Neural crest cell (in vitro differentiated cells): ENCODE measurements at regions not wholly inside any gene's neighbourhood (a gene's known extent, or its start where the extent isn't known, plus 50 kb on each side); places are given as distances from the start of the nearest gene placed in this dataset.

Experiments used
- DNase-seq: peaks from one replicate; pipeline ENCODE4 v3.0.0; 2021; ENCODE audit warnings: low read depth, mixed read lengths, low spot score
- H3K27ac Mint-ChIP-seq: one replicate; pipeline ENCODE4 v1.8.0; 2021; ENCODE audit warnings: mild to moderate bottlenecking, mixed read lengths; ENCODE audit not compliant: unreplicated experiment
- H3K27me3 Mint-ChIP-seq: 2 replicates; pipeline ENCODE4 v1.8.0; 2021; ENCODE audit warnings: low read depth, mild to moderate bottlenecking, mixed read lengths
- H3K36me3 Mint-ChIP-seq: 2 replicates; pipeline ENCODE4 v1.8.0; 2021; ENCODE audit warnings: low read depth, mild to moderate bottlenecking, mixed read lengths
- H3K4me1 Mint-ChIP-seq: 2 replicates; pipeline ENCODE4 v1.8.0; 2021; ENCODE audit warnings: mixed read lengths
- H3K4me3 Mint-ChIP-seq: one replicate; pipeline ENCODE4 v1.8.0; 2021; ENCODE audit warnings: mild to moderate bottlenecking, mixed read lengths
- H3K9me3 Mint-ChIP-seq: 2 replicates; pipeline ENCODE4 v1.8.0; 2021; ENCODE audit warnings: mixed read lengths
- TF ChIP-seq, protein P1 (sequence below): fragments of 200-600 bp; sonication (generic); conservative IDR thresholded peaks from 2 replicates; pipeline ENCODE4 v1.5.0; 2021; ENCODE audit warnings: antibody characterized with exemption, mild to moderate bottlenecking

DNA sequence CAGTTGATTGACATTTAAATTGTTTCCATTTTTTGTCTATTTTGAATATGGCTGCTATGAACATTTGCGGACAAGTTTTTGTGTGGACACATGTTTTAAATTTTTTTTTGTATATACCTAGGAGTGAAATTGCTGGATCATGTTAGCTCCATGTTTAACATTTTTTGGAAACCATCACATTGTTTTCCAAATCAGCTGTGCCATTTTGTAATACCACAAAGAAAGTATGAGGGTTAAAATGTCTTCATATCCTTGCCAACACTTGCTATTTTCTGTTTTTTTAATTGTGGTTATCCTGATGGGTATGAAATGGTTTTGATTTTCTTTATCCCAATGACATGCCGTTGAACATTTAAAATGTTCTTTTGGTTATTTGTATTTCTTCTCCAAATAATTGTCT lies 52.1 kb downstream of the CARTPT start:
- no peaks in the 10 kb centered on the region for H3K36me3 Mint-ChIP-seq
- no peaks in the 10 kb centered on the region for H3K4me1 Mint-ChIP-seq
- peaks cover 4% of the 10 kb centered on the region for H3K9me3 Mint-ChIP-seq
- DNase-seq, result no peak
- TF ChIP-seq, protein P1, sequence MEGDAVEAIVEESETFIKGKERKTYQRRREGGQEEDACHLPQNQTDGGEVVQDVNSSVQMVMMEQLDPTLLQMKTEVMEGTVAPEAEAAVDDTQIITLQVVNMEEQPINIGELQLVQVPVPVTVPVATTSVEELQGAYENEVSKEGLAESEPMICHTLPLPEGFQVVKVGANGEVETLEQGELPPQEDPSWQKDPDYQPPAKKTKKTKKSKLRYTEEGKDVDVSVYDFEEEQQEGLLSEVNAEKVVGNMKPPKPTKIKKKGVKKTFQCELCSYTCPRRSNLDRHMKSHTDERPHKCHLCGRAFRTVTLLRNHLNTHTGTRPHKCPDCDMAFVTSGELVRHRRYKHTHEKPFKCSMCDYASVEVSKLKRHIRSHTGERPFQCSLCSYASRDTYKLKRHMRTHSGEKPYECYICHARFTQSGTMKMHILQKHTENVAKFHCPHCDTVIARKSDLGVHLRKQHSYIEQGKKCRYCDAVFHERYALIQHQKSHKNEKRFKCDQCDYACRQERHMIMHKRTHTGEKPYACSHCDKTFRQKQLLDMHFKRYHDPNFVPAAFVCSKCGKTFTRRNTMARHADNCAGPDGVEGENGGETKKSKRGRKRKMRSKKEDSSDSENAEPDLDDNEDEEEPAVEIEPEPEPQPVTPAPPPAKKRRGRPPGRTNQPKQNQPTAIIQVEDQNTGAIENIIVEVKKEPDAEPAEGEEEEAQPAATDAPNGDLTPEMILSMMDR, result no peak
- no peaks in the 10 kb centered on the region for H3K27me3 Mint-ChIP-seq
- no peak overlapping the region for H3K4me3 Mint-ChIP-seq
- H3K27ac Mint-ChIP-seq, result no peak overlapping the region

DNA sequence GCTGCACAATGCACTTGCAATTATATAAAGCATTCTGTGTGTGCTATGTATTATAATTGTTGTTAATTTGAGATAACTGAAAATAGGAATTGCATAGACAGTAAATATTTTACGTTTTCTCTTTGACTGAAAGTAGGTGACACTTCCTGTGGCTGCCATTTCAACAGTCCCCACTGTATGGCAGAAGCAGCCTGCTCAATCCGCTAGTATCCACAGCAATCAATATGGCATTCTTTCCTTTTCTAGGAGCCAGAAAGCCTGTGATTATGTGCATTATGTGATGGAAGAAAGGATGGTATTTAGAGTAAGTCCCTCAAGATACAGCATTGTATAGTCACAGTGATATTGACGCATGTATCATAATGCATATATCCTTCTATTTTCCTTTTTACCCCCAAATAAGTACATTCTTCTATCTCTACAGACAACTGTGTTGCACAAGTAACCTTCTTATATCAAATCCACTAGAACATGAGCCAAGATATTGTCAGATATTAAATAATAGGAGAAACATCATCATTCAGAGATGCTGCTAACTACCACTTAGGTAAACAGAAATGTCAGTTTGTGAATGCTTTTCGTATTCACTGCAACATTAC lies 59.7 kb downstream of the CARTPT start:
- Mint-ChIP-seq H3K4me1 (peaks cover 17% of the 10 kb centered on the region), H3K4me3 (no peak overlapping the region), H3K36me3 (no peaks in the 10 kb centered on the region), H3K27ac (no peak overlapping the region), H3K27me3 (peaks cover 2% of the 10 kb centered on the region), H3K9me3 (no peaks in the 10 kb centered on the region)
- DNase-seq, result no peak
- TF ChIP-seq, protein P1, result peak; percentile 73

DNA sequence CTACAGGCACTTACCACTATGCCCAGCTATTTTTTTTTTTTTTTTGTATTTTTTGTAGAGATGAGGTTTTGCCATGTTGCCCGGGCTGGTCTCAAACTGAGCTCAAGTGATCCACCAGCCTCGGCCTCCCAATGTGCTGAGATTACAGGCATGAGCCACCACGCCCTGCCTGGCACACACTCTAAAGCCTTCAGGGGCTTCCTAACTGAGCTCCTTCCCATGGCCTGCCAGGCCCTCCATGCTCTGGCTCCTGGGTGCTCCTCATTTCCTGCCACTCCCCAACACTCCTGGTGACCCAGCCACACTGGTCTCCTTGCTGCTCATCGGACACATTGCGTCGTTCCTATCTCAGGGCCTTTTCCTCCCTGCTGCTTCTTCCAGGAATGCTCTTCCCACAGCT lies 61.5 kb downstream of the CARTPT start:
- peaks cover 2% of the 10 kb centered on the region for H3K27me3 Mint-ChIP-seq
- peaks cover 23% of the 10 kb centered on the region for H3K4me1 Mint-ChIP-seq
- H3K4me3 Mint-ChIP-seq, result no peak overlapping the region
- no peak for DNase-seq
- TF ChIP-seq, protein P1, result no peak
- peak overlapping the region; percentile 10 for H3K27ac Mint-ChIP-seq
- no peaks in the 10 kb centered on the region for H3K36me3 Mint-ChIP-seq
- H3K9me3 Mint-ChIP-seq, result no peaks in the 10 kb centered on the region

DNA sequence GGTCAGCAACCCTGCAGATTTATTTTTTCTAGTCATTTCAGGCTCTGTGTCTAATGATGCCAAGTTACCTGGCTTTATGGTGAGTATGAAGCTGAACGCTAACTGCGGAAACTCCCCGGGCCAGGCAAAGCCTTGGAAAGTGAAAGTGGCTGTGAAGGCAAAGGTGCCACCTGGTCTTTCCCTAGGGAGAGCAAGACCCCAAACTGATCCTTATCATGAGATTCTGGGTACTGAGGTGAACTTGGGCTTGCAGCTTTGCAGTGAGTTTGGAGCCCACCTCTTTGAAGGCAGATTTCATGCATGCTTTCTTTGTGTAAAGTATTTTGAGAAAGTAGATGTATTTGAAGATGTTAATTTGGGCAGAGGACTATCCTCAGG lies 63.3 kb downstream of the CARTPT start:
- peaks cover 41% of the 10 kb centered on the region for H3K4me1 Mint-ChIP-seq
- peak overlapping the region; percentile 63 for H3K4me3 Mint-ChIP-seq
- peak overlapping the region; percentile 31 for H3K27ac Mint-ChIP-seq
- no peaks in the 10 kb centered on the region for H3K9me3 Mint-ChIP-seq
- no peaks in the 10 kb centered on the region for H3K36me3 Mint-ChIP-seq
- peaks cover 2% of the 10 kb centered on the region for H3K27me3 Mint-ChIP-seq
- TF ChIP-seq, protein P1, result no peak
- no peak for DNase-seq

DNA sequence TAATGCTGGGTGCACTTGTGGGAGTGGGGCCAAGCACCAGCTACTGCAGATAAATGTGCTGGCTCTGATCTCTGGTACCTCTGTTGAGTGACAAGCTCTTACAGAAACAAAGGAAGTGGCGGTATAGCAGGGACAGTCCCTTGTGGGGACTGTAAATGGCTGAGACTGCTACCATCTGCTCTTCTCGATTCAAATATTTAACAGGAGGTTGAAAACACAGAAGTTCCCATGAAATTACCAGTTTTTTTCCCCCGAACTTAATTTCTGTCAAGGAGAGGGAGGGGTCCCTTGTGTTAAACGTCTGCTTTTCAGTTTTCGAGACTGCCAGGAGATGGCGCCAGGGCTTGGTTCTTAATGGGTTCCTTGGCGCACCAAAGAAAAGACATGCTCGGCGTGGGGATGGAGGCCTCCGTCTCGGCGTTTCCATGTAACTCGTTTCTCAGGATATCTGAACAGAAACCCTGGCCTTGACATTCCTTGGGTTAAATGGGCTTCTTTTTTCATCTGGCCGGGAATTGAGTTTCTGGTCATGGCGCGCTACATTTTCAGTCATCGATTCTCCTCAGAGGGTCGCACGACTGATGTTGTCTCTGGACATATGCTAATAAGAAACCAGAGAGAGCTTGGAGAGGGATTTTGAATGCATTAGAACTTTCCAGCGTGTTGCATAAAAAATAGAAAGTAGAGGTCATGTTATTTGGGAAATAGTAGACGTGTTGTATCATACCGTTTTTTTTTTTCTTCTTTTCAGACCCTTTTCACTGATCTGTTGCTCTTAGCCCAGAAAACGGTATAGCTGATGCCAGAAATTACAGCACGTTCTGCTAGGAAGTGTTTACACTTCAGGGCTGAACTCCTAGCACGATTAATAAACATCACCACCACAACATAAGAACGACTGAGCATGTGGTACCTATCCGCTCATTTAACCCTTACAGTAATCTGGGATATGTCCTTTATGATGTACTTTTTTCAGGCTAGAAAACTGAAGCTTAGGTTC lies 64.0 kb downstream of the CARTPT start:
- no peaks in the 10 kb centered on the region for H3K36me3 Mint-ChIP-seq
- DNase-seq, result peak; percentile 86

More for the DNA sequence above, 64.0 kb downstream of the CARTPT start:
- Mint-ChIP-seq H3K27me3 (peaks cover 2% of the 10 kb centered on the region), H3K4me3 (peak overlapping the region; percentile 63), H3K9me3 (peaks cover 2% of the 10 kb centered on the region), H3K27ac (peak overlapping the region; percentile 31), H3K4me1 (peaks cover 45% of the 10 kb centered on the region)
- TF ChIP-seq, protein P1, result peak; percentile 86
